Activated CD8-positive, alpha-beta T cell treated with anti-CD3 and anti-CD28 coated beads, Interleukin-2, amount 10 ng/mL, durations not matched to agents 7 days and 5 days (primary cell): ENCODE measurements at regions not wholly inside any gene's neighbourhood (a gene's known extent, or its start where the extent isn't known, plus 50 kb on each side); places are given as distances from the start of the nearest gene placed in this dataset.

Source experiments
- ATAC-seq: fragments of 150-1000 bp; cut with Tn5 transposase; one replicate; pipeline ENCODE4 v1.10.0; 2021; ENCODE audit warnings: moderate library complexity
- CTCF ChIA-PET: fragments of 350-600 bp; sonication (Branson Sonifier 250); formaldehyde crosslinking; loops from one replicate; lab custom pipeline; 2021; ENCODE audit warnings: antibody characterized with exemption; lab: Charles Lee
- POLR2A ChIA-PET: fragments of 350-600 bp; sonication (Branson Sonifier 250); formaldehyde crosslinking; loops from one replicate; lab custom pipeline; 2021; ENCODE audit warnings: antibody characterized with exemption; lab: Charles Lee
- DNase-seq: peaks from one replicate; pipeline ENCODE4 v3.0.0-alpha.2; 2020
- H3K27ac Mint-ChIP-seq: one replicate; pipeline ENCODE4 v1.8.0; 2021; ENCODE audit warnings: mild to moderate bottlenecking, mixed read lengths
- H3K27me3 Mint-ChIP-seq: one replicate; pipeline ENCODE4 v1.8.0; 2021; ENCODE audit warnings: low read depth, mixed read lengths
- H3K36me3 Mint-ChIP-seq: one replicate; pipeline ENCODE4 v1.8.0; 2021; ENCODE audit warnings: low read depth, mixed read lengths
- H3K4me1 Mint-ChIP-seq: one replicate; pipeline ENCODE4 v1.8.0; 2021; ENCODE audit warnings: low read depth, mixed read lengths
- H3K4me3 Mint-ChIP-seq: one replicate; pipeline ENCODE4 v1.8.0; 2021; ENCODE audit warnings: mild to moderate bottlenecking, mixed read lengths
- H3K9me3 Mint-ChIP-seq: one replicate; pipeline ENCODE4 v1.8.0; 2022; ENCODE audit warnings: mixed read lengths; ENCODE audit not compliant: insufficient read depth

DNA sequence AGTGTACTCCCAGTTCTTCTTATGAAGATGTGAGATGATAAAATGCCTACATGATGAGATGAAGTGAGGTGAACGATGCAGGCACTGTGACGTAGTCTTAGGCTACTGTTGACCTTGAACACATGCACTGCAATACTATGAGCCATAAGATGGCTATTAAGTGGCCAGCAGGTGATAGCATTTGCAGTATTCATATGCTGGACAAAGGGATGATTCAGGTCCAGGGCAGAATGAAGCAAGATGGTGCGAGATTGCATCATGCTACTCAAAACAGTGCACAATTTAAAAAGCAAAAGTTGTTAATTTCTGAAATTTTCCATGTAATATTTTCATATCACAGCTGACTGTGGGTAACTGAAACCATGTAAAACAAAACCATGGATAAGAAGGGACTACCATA, 781.4 kb downstream of the PCDH18 start:
- DNase-seq (no peak), ATAC-seq (no peak)
- Mint-ChIP-seq H3K9me3 (no peaks in the 10 kb centered on the region), H3K27ac (no peak overlapping the region), H3K27me3 (no peaks in the 10 kb centered on the region), H3K4me1 (no peaks in the 10 kb centered on the region), H3K36me3 (no peaks in the 10 kb centered on the region), H3K4me3 (no peak overlapping the region)
- ChIA-PET POLR2A (no interaction called here), CTCF (no interaction called here)

DNA sequence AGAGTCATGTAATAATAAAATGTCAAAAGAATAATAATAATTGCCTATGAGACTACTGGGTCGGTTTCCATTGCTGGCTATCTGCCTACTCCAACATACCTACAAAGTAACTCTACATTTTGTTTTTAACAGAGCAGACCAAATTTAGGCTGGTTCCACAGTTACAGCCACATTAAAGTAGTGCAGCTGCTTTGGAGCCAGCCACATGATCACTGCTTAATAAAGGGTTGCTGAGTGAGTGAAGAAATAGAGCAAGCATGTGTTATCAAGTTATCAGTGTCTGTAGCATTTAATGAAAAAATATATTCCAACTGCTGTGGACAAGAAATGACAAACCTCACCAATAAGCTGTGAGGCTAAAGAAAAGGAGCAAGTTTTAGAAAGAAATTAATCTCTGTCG, 782.3 kb downstream of the PCDH18 start:
- H3K9me3 Mint-ChIP-seq = no peaks in the 10 kb centered on the region
- no peak overlapping the region for H3K4me3 Mint-ChIP-seq
- no peak for ATAC-seq
- no peaks in the 10 kb centered on the region for H3K36me3 Mint-ChIP-seq
- ChIA-PET POLR2A (no interaction called here), CTCF (no interaction called here)
- no peak for DNase-seq
- H3K27me3 Mint-ChIP-seq = no peaks in the 10 kb centered on the region
- H3K4me1 Mint-ChIP-seq = no peaks in the 10 kb centered on the region
- no peak overlapping the region for H3K27ac Mint-ChIP-seq

DNA sequence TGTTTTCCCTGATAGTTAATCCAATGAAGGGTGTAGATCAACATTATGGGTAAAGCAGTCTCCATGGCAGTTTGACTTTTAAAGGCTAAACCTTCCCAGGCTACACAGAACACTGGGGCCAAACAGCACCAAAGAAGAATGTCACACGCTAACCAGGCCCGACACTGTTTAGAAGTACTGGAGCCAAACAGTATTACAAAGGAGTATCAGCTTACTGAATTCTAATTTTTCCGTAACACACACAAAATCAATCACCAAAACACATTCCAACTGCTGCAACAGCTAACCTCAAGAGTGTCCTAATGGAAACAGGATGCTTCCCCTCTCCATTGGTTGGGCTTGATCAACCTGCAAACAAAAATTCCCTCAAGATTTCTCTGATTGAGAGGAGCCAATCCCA, 783.5 kb downstream of the PCDH18 start:
- ATAC-seq (no peak), DNase-seq (no peak)
- no peaks in the 10 kb centered on the region for H3K4me1 Mint-ChIP-seq
- ChIA-PET POLR2A (no interaction called here), CTCF (no interaction called here)
- H3K27ac Mint-ChIP-seq = no peak overlapping the region
- H3K4me3 Mint-ChIP-seq = no peak overlapping the region
- no peaks in the 10 kb centered on the region for H3K27me3 Mint-ChIP-seq
- no peaks in the 10 kb centered on the region for H3K36me3 Mint-ChIP-seq
- no peaks in the 10 kb centered on the region for H3K9me3 Mint-ChIP-seq

DNA sequence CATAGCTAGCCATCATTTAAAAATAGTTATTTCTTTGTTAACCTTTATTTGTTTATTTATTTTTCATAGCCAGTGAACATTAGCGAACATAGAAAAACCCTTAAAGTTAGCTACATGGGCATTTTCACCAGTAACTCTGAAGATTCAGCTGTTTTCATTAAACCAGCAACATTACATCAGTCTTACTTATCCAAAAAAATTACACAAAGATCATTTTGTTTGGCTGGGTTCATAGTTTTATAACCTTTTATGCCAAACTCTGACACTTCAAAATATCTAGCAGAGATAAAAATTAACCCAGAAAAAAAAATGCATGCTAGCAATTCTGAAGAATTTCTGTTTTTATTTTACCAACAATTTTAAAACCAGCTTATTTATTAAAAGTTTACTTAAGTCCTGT, 784.1 kb downstream of the PCDH18 start:
- Mint-ChIP-seq H3K4me3 (no peak overlapping the region), H3K27ac (no peak overlapping the region), H3K36me3 (no peaks in the 10 kb centered on the region), H3K9me3 (no peaks in the 10 kb centered on the region), H3K27me3 (no peaks in the 10 kb centered on the region), H3K4me1 (no peaks in the 10 kb centered on the region)
- ChIA-PET CTCF (no interaction called here), POLR2A (no interaction called here)
- DNase-seq (no peak), ATAC-seq (no peak)

DNA sequence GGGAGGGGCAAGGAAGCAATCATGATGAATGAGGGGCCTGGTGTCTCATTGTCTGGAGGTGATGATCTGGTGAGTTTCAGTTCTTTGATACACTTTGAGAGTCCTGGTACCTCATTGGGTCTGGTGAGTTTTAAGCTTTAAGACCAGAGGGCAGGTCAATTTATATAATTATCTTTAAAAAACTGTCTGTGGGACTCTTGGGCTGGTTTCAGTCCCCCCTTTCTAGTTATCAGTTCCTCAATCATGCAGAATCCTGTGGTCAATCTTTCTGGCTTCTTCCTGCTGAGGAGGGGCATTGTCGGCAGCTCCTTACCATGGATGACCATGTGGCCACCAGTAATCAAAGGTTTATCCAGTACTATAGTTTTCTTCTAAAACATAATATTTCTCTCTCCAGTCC, 789.1 kb downstream of the PCDH18 start:
- Mint-ChIP-seq H3K4me1 (no peaks in the 10 kb centered on the region), H3K27me3 (no peaks in the 10 kb centered on the region), H3K36me3 (no peaks in the 10 kb centered on the region), H3K4me3 (no peak overlapping the region), H3K27ac (no peak overlapping the region), H3K9me3 (no peaks in the 10 kb centered on the region)
- no peak for DNase-seq
- no peak for ATAC-seq
- POLR2A ChIA-PET = no interaction called here
- CTCF ChIA-PET = no interaction called here

DNA sequence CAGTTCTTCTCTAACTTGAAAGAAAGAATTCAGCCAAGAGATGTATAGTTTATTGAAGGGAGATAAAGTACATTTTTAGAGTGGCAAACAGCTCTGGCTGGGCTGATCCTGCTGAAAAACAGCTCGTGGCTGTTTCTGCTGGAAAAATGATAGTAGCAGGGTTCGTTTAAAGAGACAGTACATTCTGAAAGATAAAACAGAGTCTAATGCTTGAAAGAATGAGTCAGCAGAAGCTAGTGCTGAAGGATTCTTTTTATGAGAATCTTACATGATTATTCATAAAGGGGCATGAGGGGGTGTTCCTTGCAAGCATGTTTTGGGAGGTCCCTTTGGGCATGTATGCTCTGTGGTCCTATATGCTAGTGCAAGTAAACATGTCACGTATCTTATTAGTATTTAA, 790.0 kb downstream of the PCDH18 start:
- no peak for DNase-seq
- Mint-ChIP-seq H3K27me3 (no peaks in the 10 kb centered on the region), H3K36me3 (no peaks in the 10 kb centered on the region), H3K27ac (no peak overlapping the region), H3K4me3 (no peak overlapping the region), H3K4me1 (no peaks in the 10 kb centered on the region), H3K9me3 (no peaks in the 10 kb centered on the region)
- POLR2A ChIA-PET = no interaction called here
- ATAC-seq = no peak
- CTCF ChIA-PET = no interaction called here

DNA sequence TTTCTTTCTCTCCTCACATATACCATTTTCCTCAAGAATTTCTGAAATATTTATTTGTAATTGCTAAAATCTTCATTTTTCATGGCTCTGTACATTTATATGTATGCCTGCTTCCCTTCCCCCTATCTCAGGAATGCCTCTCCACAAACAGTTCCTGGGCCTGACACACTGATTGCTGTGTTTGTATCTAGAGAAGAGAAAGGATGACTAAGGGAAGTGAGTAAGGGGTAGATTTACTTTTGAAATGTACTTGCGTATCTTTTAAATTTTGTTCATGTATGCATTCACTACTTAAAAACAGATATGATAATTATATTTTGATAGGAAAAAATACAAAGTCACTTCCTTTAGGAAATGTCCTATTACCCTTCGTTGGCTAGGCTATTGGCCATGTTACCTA, 790.8 kb downstream of the PCDH18 start:
- CTCF ChIA-PET = no interaction called here

DNA sequence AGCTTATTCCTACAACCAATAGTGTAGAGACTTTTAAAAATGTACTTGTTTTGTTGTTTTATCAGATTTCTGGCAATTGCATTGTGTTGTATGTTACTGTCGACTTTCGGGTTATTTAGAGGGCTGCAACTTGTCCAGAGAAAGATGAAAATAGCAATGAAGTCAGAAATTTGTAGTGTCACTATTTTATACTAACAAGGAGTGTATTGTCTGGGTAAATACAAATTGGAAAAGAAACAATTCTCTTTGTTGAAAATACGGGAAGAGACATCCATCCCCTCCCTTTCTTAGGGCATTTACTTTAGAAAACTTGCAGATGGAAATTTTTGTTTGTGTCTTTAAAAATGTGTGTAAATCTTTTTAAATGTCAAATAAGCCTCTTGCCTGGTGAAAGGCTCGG, 792.0 kb downstream of the PCDH18 start:
- no peak for DNase-seq
- Mint-ChIP-seq H3K36me3 (no peaks in the 10 kb centered on the region), H3K4me3 (no peak overlapping the region), H3K27ac (no peak overlapping the region), H3K27me3 (no peaks in the 10 kb centered on the region), H3K4me1 (no peaks in the 10 kb centered on the region), H3K9me3 (no peaks in the 10 kb centered on the region)
- ChIA-PET CTCF (no interaction called here), POLR2A (no interaction called here)
- no peak for ATAC-seq

More for the DNA sequence above, 790.8 kb downstream of the PCDH18 start:
- DNase-seq = no peak
- Mint-ChIP-seq H3K4me1 (no peaks in the 10 kb centered on the region), H3K36me3 (no peaks in the 10 kb centered on the region), H3K27ac (no peak overlapping the region), H3K27me3 (no peaks in the 10 kb centered on the region), H3K9me3 (no peaks in the 10 kb centered on the region), H3K4me3 (no peak overlapping the region)
- POLR2A ChIA-PET = no interaction called here
- ATAC-seq = no peak

DNA sequence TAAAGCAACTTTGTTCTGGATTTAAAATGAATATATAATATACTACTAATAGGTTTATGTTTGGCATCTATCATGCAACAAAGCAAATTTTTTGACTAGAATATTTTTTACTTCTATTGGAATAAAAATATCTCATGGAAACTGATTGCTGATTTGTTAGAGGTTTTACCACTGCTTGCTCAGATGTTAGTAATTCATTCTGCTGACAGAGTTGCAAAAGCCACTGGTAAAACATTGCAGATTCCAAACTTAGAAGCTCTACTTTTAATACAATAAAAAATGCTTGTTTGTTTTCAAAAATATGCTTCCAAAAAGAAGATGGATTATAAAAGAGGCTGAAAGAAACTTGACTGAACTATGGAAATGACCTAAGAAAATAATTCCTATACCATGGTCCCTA, 795.2 kb downstream of the PCDH18 start:
- ChIA-PET POLR2A (no interaction called here), CTCF (no interaction called here)
- Mint-ChIP-seq H3K36me3 (no peaks in the 10 kb centered on the region), H3K27ac (no peak overlapping the region), H3K9me3 (no peaks in the 10 kb centered on the region), H3K4me1 (no peaks in the 10 kb centered on the region), H3K27me3 (no peaks in the 10 kb centered on the region), H3K4me3 (no peak overlapping the region)
- ATAC-seq (no peak), DNase-seq (no peak)

DNA sequence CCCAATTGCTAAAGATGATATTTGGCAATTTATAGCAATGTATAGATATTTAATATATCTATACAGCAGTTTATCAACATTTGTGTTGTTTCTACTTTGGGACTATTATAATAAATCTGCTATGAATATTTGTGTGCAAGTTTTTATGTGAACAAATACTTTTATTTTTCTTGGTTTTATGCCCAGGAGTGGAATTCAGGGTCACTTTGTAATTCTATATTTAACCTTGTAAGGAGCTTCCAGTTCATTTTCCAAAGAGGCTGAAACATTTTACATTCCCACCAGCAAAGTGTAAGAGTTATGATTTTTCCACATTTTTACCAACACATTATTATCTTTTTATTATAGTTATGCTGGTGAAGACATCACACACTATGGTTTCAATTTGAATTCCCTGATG, 801.3 kb downstream of the PCDH18 start:
- CTCF ChIA-PET = no interaction called here
- no peaks in the 10 kb centered on the region for H3K27me3 Mint-ChIP-seq

DNA sequence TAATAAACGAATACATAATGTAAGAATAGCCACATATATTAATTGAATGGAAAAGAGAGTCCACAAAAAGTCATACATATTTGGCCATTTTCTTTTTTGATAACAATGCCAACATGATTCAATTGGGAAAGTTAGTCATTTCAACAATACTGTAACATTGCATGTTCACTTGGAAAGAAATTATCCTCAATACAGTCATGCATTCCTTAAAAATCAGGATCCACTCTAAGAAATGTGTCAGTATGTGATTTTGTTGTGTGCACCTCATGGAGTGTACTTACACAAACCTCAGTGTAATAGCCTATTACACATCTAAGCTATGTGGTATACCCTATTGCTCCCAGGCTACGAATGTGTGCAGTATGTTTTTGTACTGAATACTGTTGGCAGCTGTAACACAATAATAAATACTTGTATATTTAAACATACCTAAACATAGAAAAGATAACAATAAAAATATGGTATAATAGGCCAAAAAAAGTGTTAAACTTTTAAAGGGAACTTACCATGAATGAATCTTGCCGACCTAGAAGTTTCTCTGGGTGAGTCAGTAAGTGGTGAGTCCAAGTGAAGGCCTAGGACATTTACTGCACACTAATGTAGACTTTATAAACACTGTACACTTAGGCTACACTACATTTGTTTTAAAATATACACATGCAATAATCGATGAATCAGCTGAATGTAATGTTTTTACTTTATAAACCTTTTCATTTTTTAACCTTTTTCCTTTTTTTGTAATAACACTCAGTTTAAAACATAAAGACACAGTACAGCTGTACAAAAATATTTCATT, 806.8 kb downstream of the PCDH18 start:
- Mint-ChIP-seq H3K27ac (no peak overlapping the region), H3K4me3 (no peak overlapping the region), H3K4me1 (no peaks in the 10 kb centered on the region), H3K27me3 (no peaks in the 10 kb centered on the region), H3K9me3 (no peaks in the 10 kb centered on the region), H3K36me3 (no peaks in the 10 kb centered on the region)
- CTCF ChIA-PET = no interaction called here
- no peak for ATAC-seq
- POLR2A ChIA-PET = no interaction called here
- no peak for DNase-seq

More for the DNA sequence above, 801.3 kb downstream of the PCDH18 start:
- no peak for DNase-seq
- H3K4me1 Mint-ChIP-seq = no peaks in the 10 kb centered on the region
- H3K4me3 Mint-ChIP-seq = no peak overlapping the region
- no peak for ATAC-seq
- H3K27ac Mint-ChIP-seq = no peak overlapping the region
- no peaks in the 10 kb centered on the region for H3K36me3 Mint-ChIP-seq
- POLR2A ChIA-PET = no interaction called here
- H3K9me3 Mint-ChIP-seq = no peaks in the 10 kb centered on the region

DNA sequence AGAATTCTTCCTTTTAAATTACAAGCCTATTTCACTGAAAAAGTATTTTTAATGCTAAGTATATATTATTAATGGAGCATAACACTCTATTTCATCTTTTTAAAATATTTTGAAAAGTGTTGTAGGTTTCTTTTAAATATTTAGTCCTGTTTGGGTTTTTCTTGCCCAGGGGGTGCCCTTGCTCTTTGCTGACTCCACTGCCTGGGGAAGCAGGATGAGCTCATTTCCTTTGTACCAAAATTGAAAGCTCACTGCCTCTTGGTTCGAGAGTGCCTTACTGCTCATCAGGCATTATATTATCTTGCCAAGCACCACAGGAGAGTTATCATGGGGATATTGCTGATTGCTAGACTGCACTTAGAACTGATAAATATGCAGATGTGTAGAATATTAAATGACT, 819.2 kb downstream of the PCDH18 start:
- POLR2A ChIA-PET = no interaction called here
- no peaks in the 10 kb centered on the region for H3K36me3 Mint-ChIP-seq
- CTCF ChIA-PET = no interaction called here
- DNase-seq (no peak), ATAC-seq (no peak)
- no peaks in the 10 kb centered on the region for H3K4me1 Mint-ChIP-seq
- H3K9me3 Mint-ChIP-seq = no peaks in the 10 kb centered on the region
- H3K27me3 Mint-ChIP-seq = no peaks in the 10 kb centered on the region
- H3K4me3 Mint-ChIP-seq = no peak overlapping the region
- H3K27ac Mint-ChIP-seq = no peak overlapping the region

DNA sequence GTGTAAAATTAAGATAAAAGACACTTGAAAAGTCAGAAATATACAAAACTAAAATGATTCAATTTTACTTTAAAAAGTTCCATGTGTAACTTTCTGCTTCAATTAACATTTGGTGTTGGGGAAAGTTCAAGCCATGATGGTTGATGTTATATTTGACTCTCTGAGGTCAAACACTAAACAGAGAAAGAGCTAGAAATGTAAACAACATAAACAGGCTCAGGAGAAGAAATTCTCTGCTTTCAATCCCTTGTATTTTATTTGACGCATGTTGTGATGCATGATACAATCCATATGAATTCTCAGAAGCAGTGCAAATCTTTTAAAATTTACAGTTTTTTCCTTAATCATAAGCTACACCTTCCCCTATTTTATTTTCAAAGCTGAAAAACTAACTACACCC, 822.4 kb downstream of the PCDH18 start:
- no peaks in the 10 kb centered on the region for H3K27me3 Mint-ChIP-seq
- H3K27ac Mint-ChIP-seq = no peak overlapping the region
- ATAC-seq (no peak), DNase-seq (no peak)
- ChIA-PET CTCF (no interaction called here), POLR2A (no interaction called here)
- no peaks in the 10 kb centered on the region for H3K36me3 Mint-ChIP-seq
- H3K9me3 Mint-ChIP-seq = no peaks in the 10 kb centered on the region
- no peak overlapping the region for H3K4me3 Mint-ChIP-seq
- H3K4me1 Mint-ChIP-seq = no peaks in the 10 kb centered on the region
